ENCODE measurements at regions not wholly inside any gene's neighbourhood (a gene's known extent, or its start where the extent isn't known, plus 50 kb on each side); places are given as distances from the start of the nearest gene placed in this dataset.

GRCh38 chr6:113629975-113630737 is 227.0 kb upstream of the MARCKS start:
- no TSS peak for BruUV-seq (replicated peaks)
- peak; percentile 44 for DNase-seq (ENCODE audit: low read depth, low spot score)
- Histone ChIP-seq H2AFZ (ENCODE audit: low read depth, low read length) (no peak overlapping the region), H3K4me3 (replicated peaks in 1 of 3; ENCODE audit: insufficient read depth in 1 of 3, low read depth in 1 of 3, low read length in 3 of 3) (no peak overlapping the region), H3K9ac (replicated peaks; ENCODE audit: extremely low read depth, insufficient read depth, low read length) (no peak overlapping the region), H3K27me3 (ENCODE audit: control insufficient read depth in 2 of 2, insufficient read depth in 2 of 2, low read length in 2 of 2) (no peaks in the 10 kb centered on the region), H3K9me1 (replicated peaks; ENCODE audit: control insufficient read depth, extremely low read depth, insufficient read depth, low read length) (no peaks in the 10 kb centered on the region), H4K20me1 (replicated peaks; ENCODE audit: control insufficient read depth, extremely low read depth, insufficient read depth, low read length) (no peaks in the 10 kb centered on the region), H3K9me3 (replicated peaks; ENCODE audit: control insufficient read depth, insufficient read depth, low read length) (no peaks in the 10 kb centered on the region), H3K79me2 (ENCODE audit: control insufficient read depth, insufficient read depth, low read length) (no peaks in the 10 kb centered on the region), H3K4me1 (ENCODE audit: control insufficient read depth, extremely low read depth, insufficient read depth, low read length) (peaks cover 22% of the 10 kb centered on the region), H3K4me2 (ENCODE audit: insufficient read depth, low read length) (no peak overlapping the region), H3K27ac (ENCODE audit: insufficient read depth, low read depth, low read length) (no peak overlapping the region), H3K36me3 (ENCODE audit: control insufficient read depth in 2 of 2, extremely low read depth in 1 of 2, insufficient read depth in 2 of 2, low read length in 2 of 2) (no peaks in the 10 kb centered on the region)
- CTCF ChIA-PET = interaction anchor here (1.0 to 3.1 kb wide), 4 partner anchors 10 to 229 kb away, joined by 3 to 16 read pairs (median 4); no protein-coding TSS in a partner anchor
- intact Hi-C loops (cut with micrococcal nuclease) = loop anchor here (5.0 kb wide), 2 partner anchors 68 to 508 kb away; no protein-coding TSS in a partner anchor
- FAIRE-seq = no peak
- TF ChIP-seq POLR2AphosphoS5 (IDR thresholded peaks at IDR 0.05; ENCODE audit: insufficient read depth, low read depth, low read length) (no peak), FOS (IDR thresholded peaks at IDR 0.05; ENCODE audit: borderline replicate concordance, insufficient read depth, low read length) (no peak), MYC (IDR thresholded peaks at IDR 0.05; ENCODE audit: low read depth, low read length) (no peak), EZH2 (IDR thresholded peaks at IDR 0.05; ENCODE audit: borderline replicate concordance, low read depth, low read length, severe bottlenecking) (no peak), JUN (IDR thresholded peaks at IDR 0.05; ENCODE audit: borderline replicate concordance, insufficient read depth, insufficient read length, low read depth) (no peak), POLR2A (IDR thresholded peaks at IDR 0.05; ENCODE audit: low read depth, low read length) (no peak)
- POLR2A ChIA-PET = no interaction called here
- dilution Hi-C loops (cut with MboI; ENCODE audit: extremely low pct_ligation_motif_present, low sequenced_read_pairs) = no loop called here

All from endothelial cell of umbilical vein (primary cell).